ENCODE measurements at regions not wholly inside any gene's neighbourhood (a gene's known extent, or its start where the extent isn't known, plus 50 kb on each side); places are given as distances from the start of the nearest gene placed in this dataset.

DNA sequence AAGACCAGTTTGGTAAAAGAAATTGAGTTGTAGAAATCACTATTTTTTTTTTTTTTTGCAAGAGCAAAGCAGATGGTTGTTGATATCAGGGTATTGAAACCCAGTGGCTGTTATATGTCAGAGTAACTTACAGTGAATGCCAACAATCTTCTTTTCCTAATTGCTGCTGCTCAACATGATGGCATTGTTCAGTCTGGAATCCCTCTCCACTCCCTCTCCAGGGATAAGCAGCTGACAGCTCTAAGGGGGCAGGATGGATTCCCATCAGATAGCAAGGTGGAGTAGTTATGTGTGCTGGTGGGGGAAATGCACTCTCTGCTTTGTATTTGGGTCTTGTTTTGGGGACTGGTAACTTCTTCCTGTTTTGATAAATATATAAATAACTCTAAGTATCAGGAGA is 200.0 kb downstream of the PIK3C3 start:
- TF ChIP-seq CTCF (conservative IDR thresholded peaks at IDR 0.05; ENCODE audit: low read length): no peak
- TF ChIP-seq EZH2phosphoT487 (IDR thresholded peaks at IDR 0.05; ENCODE audit: borderline replicate concordance, low read depth, low read length): no peak
